Hematopoietic multipotent progenitor cell treated with erythropoietin and hydrocortisone succinate and interleukin-3 and kit ligand, for 17 days (in vitro differentiated cells): ENCODE measurements at regions not wholly inside any gene's neighbourhood (a gene's known extent, or its start where the extent isn't known, plus 50 kb on each side); places are given as distances from the start of the nearest gene placed in this dataset.
"Not testable (repeated sequence)": the region's sequence is repeated elsewhere in the genome, so short reads cannot be mapped to it uniquely, and the experiment has no call there.

Experiments used
- DNase-seq: peaks from one replicate; pipeline ENCODE4 v3.0.0-alpha.2; 2015; ENCODE audit warnings: low spot score

- no peak for DNase-seq
These were observed 126.6 kb downstream of the HNRNPD start for GRCh38 chr4:82247171-82247570.

- DNase-seq: no peak
These were observed 132.3 kb downstream of the HNRNPD start for GRCh38 chr4:82241534-82241933.

- no peak for DNase-seq
These were observed 133.4 kb downstream of the HNRNPD start for GRCh38 chr4:82240410-82240809.

- DNase-seq: not testable (repeated sequence)
These were observed 136.6 kb downstream of the HNRNPD start for GRCh38 chr4:82237142-82237541.

GRCh38 chr4:82235346-82235745 is 138.4 kb downstream of the HNRNPD start:
- DNase-seq: no peak

- DNase-seq: no peak
These were observed 140.9 kb downstream of the HNRNPD start for GRCh38 chr4:82232891-82233290.

- DNase-seq: no peak
These were observed 142.0 kb downstream of the HNRNPD start for GRCh38 chr4:82231806-82232205.

GRCh38 chr4:82230306-82230705 is 143.5 kb downstream of the HNRNPD start:
- DNase-seq: no peak

- DNase-seq: no peak
These were observed 148.8 kb downstream of the HNRNPD start for GRCh38 chr4:82225030-82225429.

- no peak for DNase-seq
These were observed 150.1 kb downstream of the HNRNPD start for GRCh38 chr4:82223715-82224114.

- DNase-seq: no peak
These were observed 154.4 kb downstream of the HNRNPD start for GRCh38 chr4:82219346-82219745.

GRCh38 chr4:82217986-82218715 is 155.6 kb downstream of the HNRNPD start:
- no peak for DNase-seq

GRCh38 chr4:82216219-82216618 is 157.6 kb downstream of the HNRNPD start:
- no peak for DNase-seq

- DNase-seq: no peak
These were observed 158.0 kb downstream of the HNRNPD start for GRCh38 chr4:82215800-82216199.

- no peak for DNase-seq
These were observed 158.8 kb downstream of the HNRNPD start for GRCh38 chr4:82215039-82215438.

GRCh38 chr4:82213485-82214417 is 160.0 kb downstream of the HNRNPD start:
- no peak for DNase-seq

- DNase-seq: peak; percentile 41
These were observed 171.8 kb downstream of the HNRNPD start for GRCh38 chr4:82201805-82202641.

- DNase-seq: no peak
These were observed 172.5 kb downstream of the HNRNPD start for GRCh38 chr4:82201303-82201702.

- no peak for DNase-seq
These were observed 173.7 kb downstream of the HNRNPD start for GRCh38 chr4:82200046-82200445.

- DNase-seq: no peak
These were observed 179.5 kb downstream of the HNRNPD start for GRCh38 chr4:82194329-82194728.

- DNase-seq: no peak
These were observed 181.6 kb downstream of the HNRNPD start for GRCh38 chr4:82192017-82192673.

- DNase-seq: no peak
These were observed 192.0 kb downstream of the HNRNPD start for GRCh38 chr4:82181789-82182188.
